DND-41 (cell line): ENCODE measurements at regions not wholly inside any gene's neighbourhood (a gene's known extent, or its start where the extent isn't known, plus 50 kb on each side); places are given as distances from the start of the nearest gene placed in this dataset.

Experiments used
- ATAC-seq: fragments of 200-7000 bp; cut with Tn5 transposase; 3 replicates; pipeline ENCODE4 v1.9.1; 2021; ENCODE audit warnings: low read depth; ENCODE audit not compliant: insufficient read depth
- DNase-seq: peaks from one replicate; pipeline ENCODE4 v3.0.0-alpha.2; 2020
- H2AFZ ChIP-seq: 2 replicates; pipeline ENCODE4 v1.6.0; 2012; ENCODE audit warnings: low read depth, low read length
- H3K27ac ChIP-seq: 2 replicates; pipeline ENCODE4 v1.5.1; 2012; ENCODE audit warnings: low read length, inconsistent platforms
- H3K27me3 ChIP-seq: fragments of 200-600 bp; sonication (generic); 2 replicates; pipeline ENCODE4 v1.6.0; 2012; ENCODE audit warnings: low read length, mild to moderate bottlenecking, inconsistent platforms; ENCODE audit not compliant: insufficient read depth, poor library complexity
- H3K36me3 ChIP-seq: 2 replicates; pipeline ENCODE4 v1.5.1; 2012; ENCODE audit warnings: low read length, inconsistent platforms; ENCODE audit not compliant: insufficient read depth
- H3K4me1 ChIP-seq: 2 replicates; pipeline ENCODE4 v1.5.1; 2012; ENCODE audit warnings: mild to moderate bottlenecking, low read length; ENCODE audit not compliant: insufficient read depth
- H3K4me2 ChIP-seq: 2 replicates; pipeline ENCODE4 v1.6.0; 2012; ENCODE audit warnings: mild to moderate bottlenecking, moderate library complexity, low read length, inconsistent platforms; ENCODE audit not compliant: insufficient read depth
- H3K4me3 ChIP-seq, 2 experiments: fragments of 200-600 bp in 1 of 2; shearing (Covaris generic) in 1 of 2; 2 replicates each; pipeline ENCODE4 v1.5.1; 2012 to 2016; ENCODE audit warnings: inconsistent platforms in 2 of 2, low read length in 2 of 2, mild to moderate bottlenecking in 2 of 2, low read depth in 1 of 2, moderate library complexity in 1 of 2
- H3K79me2 ChIP-seq: 2 replicates; pipeline ENCODE4 v1.6.0; 2012; ENCODE audit warnings: low read length, inconsistent platforms; ENCODE audit not compliant: insufficient read depth
- H3K9ac ChIP-seq: 2 replicates; pipeline ENCODE4 v1.6.0; 2012; ENCODE audit warnings: low read depth, mild to moderate bottlenecking, inconsistent platforms, low read length, moderate library complexity
- H3K9me3 ChIP-seq: 2 replicates; pipeline ENCODE4 v1.5.1; 2012; ENCODE audit warnings: low read length, moderate library complexity, mild to moderate bottlenecking, inconsistent platforms; ENCODE audit not compliant: insufficient read depth, severe bottlenecking
- H4K20me1 ChIP-seq: 2 replicates; pipeline ENCODE4 v1.6.0; 2012; ENCODE audit warnings: low read length; ENCODE audit not compliant: insufficient read depth
- EZH2 ChIP-seq: IDR thresholded peaks from 3 replicates; pipeline ENCODE4 v1.6.1; 2012; ENCODE audit warnings: borderline replicate concordance, low read depth, mild to moderate bottlenecking, moderate library complexity, low read length, inconsistent platforms; ENCODE audit not compliant: severe bottlenecking
- TF ChIP-seq, protein P1 (sequence below): IDR thresholded peaks from 2 replicates; pipeline ENCODE4 v1.5.1; 2012; ENCODE audit warnings: borderline replicate concordance, low read length, moderate library complexity, mild to moderate bottlenecking; ENCODE audit not compliant: poor library complexity, severe bottlenecking; ENCODE audit errors: extremely low read depth

DNA sequence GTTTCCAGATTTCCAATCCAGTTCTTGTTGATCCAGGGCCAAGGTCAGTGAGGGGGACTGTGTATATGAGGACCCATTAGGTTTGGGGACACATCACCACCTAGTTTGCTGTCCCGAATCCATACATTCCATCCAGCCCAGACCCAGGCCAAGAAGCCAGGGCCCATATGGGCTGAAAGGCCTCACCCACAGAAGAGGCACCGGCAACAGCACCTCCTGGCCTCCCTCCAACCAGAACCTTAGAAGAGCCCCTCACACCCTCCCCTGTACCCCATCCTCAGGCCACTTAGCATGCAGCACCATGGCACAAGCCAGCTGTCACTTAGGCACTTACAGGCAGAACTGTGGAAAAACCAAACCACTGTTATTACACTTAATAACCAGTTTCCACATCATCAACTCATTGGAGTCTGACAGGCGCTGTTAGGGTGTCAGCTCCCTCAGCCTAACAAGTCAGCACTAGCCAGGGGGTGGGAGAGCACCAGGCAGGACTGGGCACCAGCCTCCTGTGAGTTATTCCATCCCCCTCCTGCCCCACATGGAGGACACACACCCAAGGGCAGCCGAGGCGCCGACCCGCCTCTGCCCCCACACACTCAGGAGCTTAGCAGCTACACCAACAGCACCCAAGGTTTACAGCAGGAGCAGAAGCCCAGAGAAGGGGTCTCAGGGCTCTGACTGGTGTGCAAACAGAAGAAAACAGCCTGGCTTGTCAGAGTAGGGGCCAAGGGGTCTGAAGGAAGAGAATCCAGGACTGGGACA, 132.0 kb downstream of the BUD13 start:
- no peak overlapping the region for H3K4me2 ChIP-seq
- no peak for DNase-seq
- ATAC-seq, result no peak

DNA sequence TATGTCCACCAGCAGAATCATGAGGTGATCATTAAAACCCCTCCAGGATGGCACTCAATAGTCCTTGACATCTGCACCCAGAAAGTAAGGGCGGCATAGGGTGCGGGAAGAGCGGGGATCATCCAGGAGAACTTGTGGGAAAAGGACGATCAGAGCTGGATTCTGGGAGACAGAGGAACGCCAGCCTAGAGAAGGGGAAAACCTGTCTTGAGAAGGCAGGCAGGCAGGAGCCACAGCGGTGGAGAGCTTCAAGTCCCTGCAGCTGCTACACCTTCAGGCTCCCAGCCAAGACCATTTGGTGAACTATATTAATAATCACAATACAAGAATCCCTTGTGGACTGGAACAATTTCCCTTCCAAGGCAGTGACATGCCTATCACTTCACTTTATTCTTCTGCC, 134.3 kb downstream of the BUD13 start:
- no peaks in the 10 kb centered on the region for H3K4me1 ChIP-seq
- TF ChIP-seq, protein P1, sequence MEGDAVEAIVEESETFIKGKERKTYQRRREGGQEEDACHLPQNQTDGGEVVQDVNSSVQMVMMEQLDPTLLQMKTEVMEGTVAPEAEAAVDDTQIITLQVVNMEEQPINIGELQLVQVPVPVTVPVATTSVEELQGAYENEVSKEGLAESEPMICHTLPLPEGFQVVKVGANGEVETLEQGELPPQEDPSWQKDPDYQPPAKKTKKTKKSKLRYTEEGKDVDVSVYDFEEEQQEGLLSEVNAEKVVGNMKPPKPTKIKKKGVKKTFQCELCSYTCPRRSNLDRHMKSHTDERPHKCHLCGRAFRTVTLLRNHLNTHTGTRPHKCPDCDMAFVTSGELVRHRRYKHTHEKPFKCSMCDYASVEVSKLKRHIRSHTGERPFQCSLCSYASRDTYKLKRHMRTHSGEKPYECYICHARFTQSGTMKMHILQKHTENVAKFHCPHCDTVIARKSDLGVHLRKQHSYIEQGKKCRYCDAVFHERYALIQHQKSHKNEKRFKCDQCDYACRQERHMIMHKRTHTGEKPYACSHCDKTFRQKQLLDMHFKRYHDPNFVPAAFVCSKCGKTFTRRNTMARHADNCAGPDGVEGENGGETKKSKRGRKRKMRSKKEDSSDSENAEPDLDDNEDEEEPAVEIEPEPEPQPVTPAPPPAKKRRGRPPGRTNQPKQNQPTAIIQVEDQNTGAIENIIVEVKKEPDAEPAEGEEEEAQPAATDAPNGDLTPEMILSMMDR, result no peak
- no peak for TF ChIP-seq EZH2

More for the DNA sequence above, 132.0 kb downstream of the BUD13 start:
- Histone ChIP-seq H4K20me1 (0 out of 2 replicates have a peak, but pooled peaks cover 4% of the 10 kb centered on the region), H3K9ac (no peak overlapping the region), H3K79me2 (no peaks in the 10 kb centered on the region), H2AFZ (no peak overlapping the region), H3K4me1 (no peaks in the 10 kb centered on the region), H3K36me3 (no peaks in the 10 kb centered on the region), H3K27me3 (peaks cover 16% of the 10 kb centered on the region), H3K27ac (no peak overlapping the region), H3K9me3 (no peaks in the 10 kb centered on the region), H3K4me3 (no peak overlapping the region)
- TF ChIP-seq EZH2, result no peak
- TF ChIP-seq, protein P1, result no peak

DNA sequence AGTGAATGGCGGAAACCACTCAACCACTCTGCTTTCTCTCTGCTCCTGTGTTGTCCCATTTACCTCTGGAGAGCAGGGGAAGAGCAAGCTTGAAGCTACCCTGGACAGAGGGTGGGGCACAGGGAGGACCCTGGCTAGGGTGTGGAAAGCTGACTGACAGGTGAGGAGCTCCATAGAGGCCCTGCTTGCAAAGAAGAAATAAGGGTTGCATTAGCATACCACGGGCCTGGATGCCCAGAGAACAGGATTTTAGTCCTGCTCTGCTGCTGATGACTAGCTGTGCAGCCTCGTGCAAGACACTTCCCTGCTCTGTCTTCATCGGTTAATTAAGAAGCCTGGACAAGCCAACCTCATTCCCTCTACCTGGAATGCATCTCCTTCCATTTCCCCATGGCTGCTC, 135.0 kb downstream of the BUD13 start:
- H3K36me3 ChIP-seq, result no peaks in the 10 kb centered on the region
- no peak overlapping the region for H2AFZ ChIP-seq
- no peak overlapping the region for H3K27ac ChIP-seq
- no peak overlapping the region for H3K4me3 ChIP-seq
- no peak overlapping the region for H3K4me2 ChIP-seq
- TF ChIP-seq, protein P1, result no peak
- no peak for TF ChIP-seq EZH2
- H3K27me3 ChIP-seq, result peaks cover 5% of the 10 kb centered on the region
- ATAC-seq (no peak), DNase-seq (no peak)
- H4K20me1 ChIP-seq, result no peaks in the 10 kb centered on the region; the same call in 1 of the 2 replicates
- no peak overlapping the region for H3K9ac ChIP-seq
- H3K79me2 ChIP-seq, result no peaks in the 10 kb centered on the region
- H3K4me1 ChIP-seq, result no peaks in the 10 kb centered on the region
- H3K9me3 ChIP-seq, result no peaks in the 10 kb centered on the region

More for the DNA sequence above, 134.3 kb downstream of the BUD13 start:
- Histone ChIP-seq H4K20me1 (peaks cover under 1% of the 10 kb centered on the region; the same call in 1 of the 2 replicates), H2AFZ (no peak overlapping the region), H3K27me3 (peaks cover 5% of the 10 kb centered on the region), H3K9me3 (no peaks in the 10 kb centered on the region), H3K79me2 (no peaks in the 10 kb centered on the region), H3K27ac (no peak overlapping the region), H3K9ac (no peak overlapping the region), H3K36me3 (no peaks in the 10 kb centered on the region), H3K4me2 (no peak overlapping the region), H3K4me3 (no peak overlapping the region)
- ATAC-seq, result no peak
- DNase-seq, result no peak
